AG10803 (cell line): ENCODE measurements at regions not wholly inside any gene's neighbourhood (a gene's known extent, or its start where the extent isn't known, plus 50 kb on each side); places are given as distances from the start of the nearest gene placed in this dataset.

Experiments used
- DNase-seq: peaks from one replicate; pipeline ENCODE4 v3.0.0; 2010; ENCODE audit warnings: low read depth
- H3K4me3 ChIP-seq: 2 replicates; pipeline ENCODE4 v1.5.1; 2011; ENCODE audit warnings: mild to moderate bottlenecking, low read length, control low read depth
- CTCF ChIP-seq: conservative IDR thresholded peaks from 2 replicates; pipeline ENCODE4 v1.5.1; 2011; ENCODE audit warnings: mild to moderate bottlenecking, low read length, control low read depth, inconsistent platforms

GRCh38 chr17:71472809-71473789, 647.7 kb upstream of the SOX9 start:
- no peak overlapping the region for H3K4me3 ChIP-seq
- TF ChIP-seq CTCF = peak; percentile 94
- peak; percentile 70 for DNase-seq

- H3K4me3 ChIP-seq = no peak overlapping the region
- no peak for DNase-seq
- no peak for TF ChIP-seq CTCF
These were observed 643.5 kb upstream of the SOX9 start for GRCh38 chr17:71477356-71477755.

DNA sequence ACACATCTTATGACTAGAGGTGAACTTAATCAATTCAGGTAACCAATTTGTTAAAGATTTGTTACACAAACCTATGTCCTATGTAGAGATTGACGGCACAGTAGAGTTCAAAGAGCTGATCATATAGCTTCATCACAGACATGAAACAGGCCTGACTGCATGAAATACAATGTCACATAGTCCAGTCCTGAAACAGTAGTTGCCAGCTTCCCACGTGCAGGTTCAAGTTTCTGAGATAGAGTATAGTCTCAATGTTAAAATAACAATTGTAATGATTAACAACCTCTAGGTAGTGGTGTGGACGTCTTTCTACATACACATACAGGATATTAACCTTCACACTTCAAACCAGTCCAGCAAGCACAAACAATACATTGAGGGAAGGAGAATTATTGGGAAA, 640.7 kb upstream of the SOX9 start:
- H3K4me3 ChIP-seq = no peak overlapping the region
- no peak for DNase-seq
- TF ChIP-seq CTCF = no peak

DNA sequence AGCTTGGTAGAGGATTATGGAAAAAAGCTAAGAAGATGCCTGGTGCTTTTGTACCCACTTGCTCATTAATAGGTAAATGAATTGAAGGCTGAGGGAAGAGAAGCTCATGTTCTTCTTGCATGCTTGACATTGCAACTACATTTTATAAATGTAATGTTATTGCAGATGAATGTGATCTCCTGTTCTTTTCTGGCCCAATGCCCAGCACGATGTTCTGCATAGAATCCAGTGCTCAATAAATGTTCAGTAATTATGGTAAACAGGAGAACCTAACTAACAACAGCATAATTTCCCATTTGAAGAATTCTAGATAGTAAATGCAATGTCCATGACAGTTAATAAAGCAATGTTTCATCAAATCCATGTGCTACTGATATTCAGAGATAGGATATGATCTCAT, 638.2 kb upstream of the SOX9 start:
- no peak for TF ChIP-seq CTCF
- H3K4me3 ChIP-seq = no peak overlapping the region
- DNase-seq = no peak

- H3K4me3 ChIP-seq = no peak overlapping the region
- peak; percentile 69 for DNase-seq
- no peak for TF ChIP-seq CTCF
These were observed 636.3 kb upstream of the SOX9 start for GRCh38 chr17:71484546-71484945.

GRCh38 chr17:71485426-71485825, 635.4 kb upstream of the SOX9 start:
- H3K4me3 ChIP-seq = no peak overlapping the region
- TF ChIP-seq CTCF = no peak
- DNase-seq = no peak

- no peak for TF ChIP-seq CTCF
- peak; percentile 64 for DNase-seq
- H3K4me3 ChIP-seq = no peak overlapping the region
These were observed 634.6 kb upstream of the SOX9 start for GRCh38 chr17:71486261-71486660.
